Stromal cell of bone marrow (primary cell): ENCODE measurements at regions not wholly inside any gene's neighbourhood (a gene's known extent, or its start where the extent isn't known, plus 50 kb on each side); places are given as distances from the start of the nearest gene placed in this dataset.

Source experiments
- DNase-seq: peaks from one replicate; pipeline ENCODE4 v3.0.0-alpha.2; 2012; ENCODE audit warnings: low read depth

DNA sequence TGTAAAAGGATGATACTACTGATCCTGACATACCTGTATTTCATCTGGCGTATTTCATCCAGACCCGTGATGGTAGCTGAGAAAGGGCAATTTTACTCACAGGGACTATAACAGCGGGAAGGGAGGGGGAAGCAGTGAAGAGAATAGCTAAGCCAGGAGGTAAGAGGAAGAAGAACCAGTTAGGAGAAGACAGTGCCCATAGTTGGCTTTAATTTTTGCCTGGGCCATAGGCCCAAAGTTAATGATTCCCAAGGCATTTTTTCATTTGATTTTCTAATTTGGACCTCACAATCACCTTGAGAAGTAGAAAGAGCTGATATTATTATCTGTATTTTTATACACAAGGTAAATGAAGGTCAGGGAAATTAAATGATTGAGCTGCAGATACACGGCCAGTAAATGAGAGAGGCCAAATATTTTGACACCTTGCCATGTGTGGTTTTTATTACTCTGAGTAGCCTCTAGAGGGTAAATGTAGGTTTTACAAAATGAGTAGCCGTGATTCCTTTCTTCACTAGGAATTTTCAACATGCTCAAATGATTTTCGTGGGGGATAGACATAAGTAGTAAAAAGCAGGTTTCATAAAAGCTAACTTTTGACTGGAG lies 382.2 kb downstream of the FUT8 start:
- no peak for DNase-seq

DNA sequence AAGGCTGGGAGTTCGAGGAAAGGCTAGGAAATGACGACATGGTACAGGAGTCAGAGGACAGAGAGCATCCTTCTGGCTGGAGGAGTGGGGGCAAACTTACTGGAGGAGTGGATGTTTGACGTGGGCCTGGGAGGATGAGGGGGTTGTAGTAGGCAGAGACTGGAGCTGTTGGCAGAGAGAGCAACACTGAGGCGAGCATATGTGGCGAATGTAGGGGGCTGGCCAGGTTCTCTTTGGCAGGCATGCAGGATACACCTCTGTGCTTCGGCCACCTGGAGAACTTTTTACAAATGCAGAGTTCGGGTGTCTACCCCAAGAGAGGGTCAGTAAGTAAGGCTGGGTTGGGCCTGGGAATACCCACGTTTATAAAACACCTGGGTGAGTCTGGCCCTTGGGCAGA lies 385.7 kb downstream of the FUT8 start:
- no peak for DNase-seq

DNA sequence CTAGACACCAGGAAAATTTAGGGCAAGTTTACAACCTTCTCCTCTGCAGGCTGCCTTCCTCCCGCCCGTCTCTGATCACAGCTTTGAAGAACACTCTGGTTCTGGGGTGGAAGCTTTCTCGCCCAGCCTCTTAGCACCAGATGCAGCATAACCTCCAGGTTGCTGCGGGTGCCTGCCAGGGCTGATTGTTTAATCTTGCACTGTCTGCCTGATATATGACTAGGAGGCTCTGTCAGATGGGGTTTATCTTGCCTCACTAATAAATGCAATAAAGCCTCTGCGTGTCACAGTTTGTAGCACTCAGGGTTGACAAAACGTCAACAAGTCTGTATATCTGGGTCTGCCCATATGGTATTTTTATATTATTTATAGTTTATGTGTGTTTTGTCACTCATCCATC lies 388.2 kb downstream of the FUT8 start:
- DNase-seq = no peak

DNA sequence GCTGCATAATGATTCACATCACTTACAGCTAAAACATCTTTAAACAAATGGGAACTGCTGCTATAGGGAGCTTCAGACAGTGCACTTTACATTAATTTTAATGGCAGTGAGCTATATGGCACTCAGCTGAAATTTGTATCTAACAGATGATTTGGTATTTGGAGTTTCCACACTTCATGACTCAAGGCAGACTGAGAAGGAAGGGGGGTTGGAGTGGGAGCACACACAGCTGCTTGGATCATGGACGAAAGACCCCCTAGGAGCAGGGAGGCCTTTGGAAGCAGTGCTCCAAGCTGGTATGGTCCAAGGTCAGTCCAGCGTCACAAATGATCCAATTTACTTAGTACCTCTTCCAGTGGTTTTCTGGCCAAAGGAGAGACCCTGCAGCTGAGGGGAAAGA lies 389.7 kb downstream of the FUT8 start:
- DNase-seq = no peak

DNA sequence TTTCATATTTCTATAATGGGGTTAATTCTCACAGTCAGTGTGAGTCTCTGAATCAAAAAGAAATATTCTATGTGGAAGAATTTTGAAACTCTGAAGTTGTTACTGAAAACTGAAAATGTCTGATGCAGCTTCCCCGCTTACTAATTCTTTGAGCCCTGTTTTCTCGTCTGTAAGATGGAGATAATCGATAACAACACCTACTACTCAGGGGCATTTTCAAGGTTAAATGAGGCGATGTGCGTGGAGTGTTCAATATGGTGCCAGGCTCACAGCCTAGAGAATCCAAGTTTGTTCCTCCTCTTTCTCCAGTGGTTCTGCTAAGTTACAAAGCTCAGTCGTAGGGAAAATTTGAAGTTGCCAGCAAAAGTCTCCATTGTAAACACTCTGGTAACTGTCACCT lies 391.4 kb downstream of the FUT8 start:
- no peak for DNase-seq

DNA sequence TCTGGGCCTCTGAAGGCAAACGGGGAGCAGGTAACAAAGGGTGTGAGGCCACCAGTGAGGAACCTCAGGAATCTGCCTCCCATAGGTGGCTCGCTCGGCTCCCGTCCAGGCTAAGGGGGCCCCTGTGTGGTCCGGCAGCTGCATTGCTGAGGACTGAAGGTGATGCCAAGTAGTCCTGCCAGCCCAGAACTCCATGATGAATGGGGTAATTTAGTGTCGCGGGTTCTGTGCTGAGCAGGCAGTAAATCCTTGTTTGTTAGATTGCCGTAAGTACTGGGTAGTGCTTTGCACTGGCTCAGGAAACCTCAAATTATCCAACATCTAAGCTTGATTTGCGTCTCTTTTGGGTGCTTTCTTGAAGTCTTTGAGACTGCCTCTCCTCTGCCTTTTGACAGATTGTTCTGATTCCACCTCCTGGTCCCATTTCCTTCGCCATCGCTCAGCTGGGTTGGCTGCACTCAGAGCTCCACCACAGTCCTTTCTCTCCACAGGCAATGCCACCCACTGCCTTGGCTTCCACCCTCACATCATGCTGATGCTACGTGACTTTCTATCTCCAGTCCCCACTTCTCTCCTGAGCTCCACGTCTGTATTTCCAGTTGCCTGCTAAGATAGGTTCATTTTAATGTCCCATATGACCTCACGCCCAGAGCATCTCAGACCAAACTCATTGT lies 392.0 kb downstream of the FUT8 start:
- no peak for DNase-seq

DNA sequence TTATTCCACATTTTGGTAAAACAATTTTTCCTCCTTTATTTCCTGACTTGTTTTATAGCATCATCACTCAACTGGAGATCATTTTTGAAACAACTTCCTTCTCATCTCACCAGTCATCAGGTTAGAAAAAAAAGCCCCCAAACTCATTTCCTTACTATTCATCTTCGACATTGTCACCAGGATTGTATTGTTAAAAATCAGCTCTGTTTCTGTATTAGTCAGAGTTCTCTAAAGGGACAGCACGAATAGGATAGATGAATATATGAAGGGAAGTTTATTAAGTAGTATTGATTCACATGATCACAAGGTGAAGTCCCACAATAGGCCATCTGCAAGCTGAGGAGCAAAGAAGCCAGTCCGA lies 392.6 kb downstream of the FUT8 start:
- DNase-seq = no peak

DNA sequence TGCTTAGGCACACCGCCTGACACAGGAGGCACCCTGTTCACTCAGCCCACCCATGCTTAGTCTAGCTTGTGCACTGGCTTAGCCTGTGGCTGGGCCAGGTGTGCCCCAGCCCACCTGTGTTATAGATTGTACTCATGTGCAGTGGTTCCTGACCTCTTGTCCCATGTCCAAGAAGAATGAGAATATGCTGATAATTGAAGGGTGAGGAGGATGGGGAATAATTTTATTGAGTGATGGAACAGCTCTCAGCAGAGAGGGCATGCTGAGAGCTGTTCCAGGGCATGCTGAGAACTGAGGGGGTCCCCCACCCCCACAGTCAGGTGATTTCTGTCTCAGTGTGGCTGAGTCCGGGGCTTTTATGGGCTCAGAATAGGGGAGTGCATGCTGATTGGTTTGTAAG lies 395.9 kb downstream of the FUT8 start:
- no peak for DNase-seq

DNA sequence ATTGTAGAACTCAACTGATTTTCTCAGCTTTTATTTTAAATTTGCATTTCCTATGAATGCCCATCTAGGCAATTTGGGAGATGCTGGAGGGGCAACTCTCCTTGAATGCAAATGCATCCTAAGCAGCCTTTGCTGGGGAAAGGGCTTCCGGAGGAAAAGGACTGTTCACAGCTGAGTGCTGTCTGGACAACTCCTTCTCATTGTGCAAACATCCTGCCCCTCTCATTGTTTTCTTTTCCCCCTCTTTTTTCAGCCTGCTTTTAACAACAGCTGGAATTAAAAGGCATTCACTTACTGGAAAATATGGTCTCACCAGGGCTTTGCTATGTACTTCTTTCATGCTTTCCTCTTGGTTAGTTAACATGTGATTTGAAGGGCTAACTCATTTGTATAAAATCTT lies 397.8 kb downstream of the FUT8 start:
- DNase-seq = no peak

DNA sequence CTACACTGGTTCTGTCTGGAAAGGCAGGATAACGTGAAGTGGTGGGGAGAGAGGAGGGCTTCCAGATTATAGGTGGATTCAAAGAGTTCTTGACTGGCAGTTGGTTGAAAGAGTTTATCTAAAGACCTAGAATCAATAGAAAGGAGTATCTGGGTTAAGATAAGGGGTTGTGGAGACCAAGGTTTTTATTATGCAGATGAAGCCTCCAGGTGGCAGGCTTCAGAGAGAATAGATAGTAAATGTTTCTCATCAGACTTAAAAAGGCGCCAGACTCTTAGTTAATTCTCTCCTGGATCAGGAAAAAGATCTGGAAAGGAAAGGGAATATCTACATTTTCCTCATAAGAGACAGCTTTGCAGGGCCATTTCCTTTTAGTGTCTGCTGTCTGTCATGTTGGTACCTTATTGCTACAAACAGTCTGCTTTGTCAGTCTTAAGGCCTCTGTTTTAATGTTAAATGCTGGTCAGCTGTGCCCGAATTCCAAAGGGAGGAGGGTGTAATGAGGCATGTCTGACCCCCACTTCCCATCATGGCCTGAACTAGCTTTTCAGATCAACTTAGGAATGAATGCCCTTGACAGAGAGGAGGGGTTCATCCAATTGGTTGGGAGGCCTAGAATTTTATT lies 401.3 kb downstream of the FUT8 start:
- DNase-seq = no peak

DNA sequence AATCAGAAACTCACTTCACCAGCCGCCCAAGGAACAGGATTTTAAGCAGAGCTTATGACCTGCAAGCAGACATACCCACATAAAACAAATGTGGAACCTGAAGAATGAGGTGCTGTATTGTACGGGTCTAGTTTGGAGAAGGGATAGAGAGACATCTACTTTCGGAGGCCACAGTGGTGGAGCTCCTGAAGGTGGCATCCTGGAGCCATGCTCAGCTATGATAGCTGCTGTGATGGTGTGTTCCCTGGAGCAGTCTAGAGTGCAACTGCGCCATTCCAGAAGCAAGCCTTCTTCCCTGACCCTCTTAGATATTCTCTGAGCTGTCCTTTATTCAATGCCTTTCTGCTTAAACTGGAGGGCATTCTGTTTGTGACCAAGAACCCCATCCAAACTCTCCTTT lies 402.6 kb downstream of the FUT8 start:
- no peak for DNase-seq

DNA sequence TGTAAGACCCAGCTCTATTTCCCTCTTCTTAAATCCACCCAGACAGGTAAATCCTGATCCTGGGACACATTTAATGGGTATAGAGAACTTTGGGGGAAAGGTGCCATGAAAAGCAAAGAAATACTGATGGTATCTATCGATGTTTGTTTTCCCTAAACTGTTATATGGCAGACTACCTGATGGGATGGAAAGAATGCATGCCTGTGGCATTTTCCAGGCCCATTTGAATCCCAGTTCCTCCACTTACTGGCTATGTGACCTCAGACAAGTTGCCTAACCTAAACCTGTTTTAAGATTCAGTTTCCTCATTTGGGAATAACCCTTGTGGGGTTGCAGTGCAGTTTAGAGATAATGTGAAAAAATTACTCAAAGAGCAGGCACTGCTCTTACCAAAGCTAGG lies 404.5 kb downstream of the FUT8 start:
- DNase-seq = no peak

DNA sequence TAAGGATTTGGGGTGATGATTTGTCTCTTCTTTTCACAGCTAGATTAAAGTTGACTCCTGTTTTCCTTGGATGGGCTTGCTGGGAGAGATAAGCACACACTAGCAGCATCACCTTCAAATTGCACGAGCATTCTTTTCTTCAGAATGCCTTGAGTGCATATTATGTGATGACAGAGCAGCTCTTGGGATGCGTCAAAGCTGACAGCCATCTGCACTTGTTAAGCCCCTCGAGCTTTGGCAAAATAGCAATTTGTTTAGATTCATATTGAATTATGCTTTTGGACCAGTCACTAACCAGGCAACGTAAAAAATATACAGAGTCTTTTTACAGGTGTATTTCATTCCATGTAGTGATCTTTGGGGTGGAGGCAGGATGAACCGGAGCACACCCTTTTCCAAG lies 407.0 kb downstream of the FUT8 start:
- no peak for DNase-seq

DNA sequence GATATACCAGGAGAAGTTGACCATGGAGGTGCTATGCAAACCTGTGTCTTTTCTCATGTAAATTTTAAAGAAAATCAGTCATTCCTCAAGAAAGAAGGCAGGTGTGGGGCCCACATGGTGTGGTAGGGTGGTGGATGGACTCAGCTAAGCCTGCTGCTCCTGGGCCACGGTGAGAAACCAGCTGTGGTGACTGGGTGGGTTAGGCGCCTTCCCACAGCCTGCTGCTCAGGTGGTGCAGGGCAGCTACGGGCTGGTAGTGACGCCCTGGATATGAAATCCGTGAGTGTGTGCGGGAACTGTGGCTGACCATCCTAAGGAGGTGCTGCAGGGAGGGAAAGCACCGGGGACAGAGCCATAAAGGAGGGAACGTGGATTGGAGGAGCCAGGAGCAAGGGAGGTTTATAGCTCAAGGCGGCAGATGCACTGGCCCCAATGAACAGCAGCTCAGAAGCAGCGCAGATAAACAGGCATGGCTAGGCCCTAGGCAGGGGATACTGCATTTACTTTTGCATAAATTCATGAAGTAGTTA lies 408.8 kb downstream of the FUT8 start:
- DNase-seq = no peak

DNA sequence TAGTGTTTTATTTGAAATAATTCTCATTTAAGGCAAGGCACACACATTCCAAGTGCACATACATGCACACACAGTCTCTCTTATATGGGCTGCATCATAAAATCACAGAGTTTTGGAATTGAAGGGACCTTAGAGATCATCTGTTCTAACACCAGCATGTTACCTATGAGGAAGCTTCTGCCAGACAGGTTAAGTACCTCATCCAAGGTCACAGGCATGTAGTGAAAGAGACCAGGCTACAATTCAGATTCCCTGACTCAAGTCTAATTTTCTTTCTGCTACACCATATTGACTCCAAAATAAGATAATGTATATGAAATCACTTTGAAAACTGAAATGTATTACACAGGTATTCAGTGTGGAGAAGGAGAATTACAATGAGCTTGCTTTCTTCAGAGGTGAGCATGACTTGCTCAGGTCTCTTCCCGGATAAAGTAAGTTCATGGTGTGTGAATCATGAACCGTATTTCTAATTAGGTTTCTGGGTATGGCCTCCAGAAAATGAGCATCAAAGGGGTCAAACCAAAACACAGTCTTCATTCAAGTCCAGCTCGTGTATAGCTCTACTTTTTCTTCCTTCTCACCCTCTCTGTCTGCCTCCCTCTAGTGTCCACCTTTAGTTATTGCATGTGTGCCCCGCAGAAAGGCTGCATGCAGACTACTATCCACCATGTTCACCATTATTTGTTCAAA lies 411.9 kb downstream of the FUT8 start:
- DNase-seq = peak; percentile 43

DNA sequence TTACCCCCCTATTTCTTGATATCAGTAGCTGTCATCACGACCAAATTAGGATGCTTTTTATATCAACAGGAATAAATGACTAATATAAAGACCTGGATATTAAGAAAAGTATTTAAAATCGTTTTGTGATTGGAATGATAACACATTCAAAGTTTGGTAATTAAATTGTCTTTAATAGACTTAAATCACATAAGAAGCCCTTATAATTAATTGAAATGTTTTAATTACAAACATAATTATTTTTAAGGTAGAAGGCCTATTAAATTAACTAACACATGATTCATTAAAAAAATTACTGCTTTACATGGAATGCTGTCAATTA lies 412.4 kb downstream of the FUT8 start:
- no peak for DNase-seq

DNA sequence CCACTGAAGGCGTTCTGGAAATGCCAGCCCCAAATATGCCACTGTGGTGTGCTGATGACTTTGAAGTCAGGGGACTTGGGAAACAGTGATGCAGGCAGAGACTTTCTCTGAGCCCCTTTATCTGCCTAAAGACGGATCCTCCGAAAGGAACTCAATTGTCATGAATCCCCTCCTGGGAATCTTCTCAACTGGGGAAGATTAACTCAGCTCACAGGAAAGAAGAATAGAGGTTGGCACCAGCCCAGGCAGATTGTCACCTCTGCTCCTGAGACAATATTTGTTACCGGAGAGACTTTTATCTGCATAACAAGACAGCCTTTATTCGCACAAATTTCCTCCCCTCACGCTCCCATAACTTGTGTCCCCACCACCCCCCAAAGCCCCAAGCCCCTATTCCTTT lies 414.4 kb downstream of the FUT8 start:
- DNase-seq = no peak

DNA sequence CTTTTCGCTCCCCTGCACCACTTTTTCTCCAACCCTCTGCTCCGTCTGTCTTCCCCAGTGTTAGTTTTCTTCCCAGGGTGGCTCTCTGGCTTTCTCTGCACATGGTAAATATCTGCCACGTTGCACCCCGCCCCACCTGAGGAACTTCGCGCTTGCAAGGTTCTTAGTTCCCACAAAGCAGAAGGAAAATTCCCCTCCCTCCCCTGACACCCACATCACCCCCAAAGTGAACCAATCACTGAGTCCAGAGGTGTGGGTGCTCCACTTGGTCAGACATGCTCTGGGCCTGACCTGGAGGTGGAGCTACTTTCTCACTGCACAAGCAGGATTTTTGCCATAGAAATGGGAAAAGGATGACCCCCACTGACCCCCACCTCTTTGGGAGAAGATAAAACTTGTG lies 415.0 kb downstream of the FUT8 start:
- no peak for DNase-seq

DNA sequence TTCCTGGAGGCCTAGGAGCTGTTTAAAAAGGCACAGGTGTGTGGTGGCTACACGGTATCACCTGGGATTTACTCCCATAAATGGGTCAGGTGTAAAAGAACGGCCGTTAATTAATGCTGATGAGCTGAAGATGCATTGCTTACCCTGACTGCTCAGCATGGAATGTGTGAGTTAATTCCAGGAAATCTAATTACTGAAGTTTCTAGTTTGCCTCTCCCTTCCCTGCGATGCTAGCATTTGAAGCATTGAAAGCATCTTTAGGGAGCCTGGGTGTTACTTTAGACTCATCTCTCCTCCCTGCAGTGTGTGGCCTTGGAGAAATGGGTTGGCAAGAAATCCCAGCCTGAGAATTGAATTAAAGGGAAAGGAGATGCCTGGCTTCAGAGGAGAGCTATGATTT lies 415.9 kb downstream of the FUT8 start:
- DNase-seq = no peak

DNA sequence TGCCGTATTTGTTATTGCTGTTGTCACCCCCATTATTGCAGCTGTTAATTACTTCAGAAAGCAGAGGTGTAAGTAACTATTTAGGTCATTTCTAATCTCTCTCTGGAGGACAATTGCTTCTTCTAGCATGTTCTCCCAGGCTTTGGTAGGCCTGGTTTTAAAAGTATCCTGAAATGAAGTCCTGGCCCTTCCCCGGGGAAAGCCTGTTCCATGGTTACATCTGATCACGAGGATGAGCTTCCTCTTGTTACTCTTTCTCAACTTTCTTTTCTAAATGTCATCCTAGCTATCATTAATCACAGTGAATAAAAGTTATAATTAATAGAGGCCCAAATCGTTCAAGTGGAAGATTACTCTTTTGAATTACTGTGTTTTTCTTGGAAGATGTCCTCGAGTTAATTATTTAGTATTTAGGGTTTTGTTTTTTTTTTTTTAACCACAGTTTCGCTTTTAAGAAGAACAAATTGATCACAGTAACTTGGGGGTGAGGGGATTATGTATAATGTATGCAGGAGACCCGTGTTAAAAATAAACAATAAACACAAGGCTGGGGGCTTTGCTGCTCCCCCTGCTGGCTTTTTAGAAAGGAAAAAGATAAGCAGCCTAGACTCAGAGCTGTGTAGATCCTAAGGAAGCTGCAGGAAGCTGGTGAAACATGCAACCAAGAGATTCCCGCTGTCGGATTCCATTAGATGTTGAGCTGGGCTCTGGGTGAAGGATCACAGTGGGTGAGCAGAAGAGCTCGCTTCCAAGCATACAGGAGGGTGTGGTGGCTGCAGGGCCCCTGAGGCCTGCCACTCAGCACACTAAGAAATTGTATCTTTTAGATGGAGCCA lies 420.1 kb downstream of the FUT8 start:
- no peak for DNase-seq

DNA sequence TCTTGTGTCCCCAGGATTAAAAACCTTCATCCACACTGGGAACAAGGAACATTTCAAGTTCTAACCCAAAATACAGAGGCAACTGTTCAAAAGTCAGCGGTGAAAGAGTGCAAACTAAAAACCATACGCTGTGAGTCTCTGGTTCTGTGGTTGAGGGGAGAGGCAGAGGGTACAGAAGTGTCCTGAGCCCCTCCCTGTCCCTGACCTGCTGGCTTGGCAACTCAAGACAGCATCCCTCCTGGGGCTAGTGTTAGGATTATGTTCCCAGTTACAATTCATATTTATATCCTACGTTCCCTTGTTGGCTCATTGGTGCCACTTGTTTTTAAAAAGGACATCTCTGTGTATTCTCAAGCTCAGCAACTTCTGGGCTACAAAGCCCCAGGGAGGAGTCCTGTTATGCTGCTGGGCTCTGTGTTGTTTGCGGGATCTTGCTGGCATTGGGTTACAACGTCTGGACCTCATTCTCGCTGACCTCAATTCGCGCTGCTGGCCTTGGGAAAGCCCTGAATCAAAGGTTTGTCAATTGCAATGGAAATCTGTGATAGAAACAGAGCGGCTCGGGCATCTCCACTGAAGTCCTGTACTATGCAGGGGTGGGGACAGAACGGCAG lies 420.8 kb downstream of the FUT8 start:
- DNase-seq = peak; percentile 18

DNA sequence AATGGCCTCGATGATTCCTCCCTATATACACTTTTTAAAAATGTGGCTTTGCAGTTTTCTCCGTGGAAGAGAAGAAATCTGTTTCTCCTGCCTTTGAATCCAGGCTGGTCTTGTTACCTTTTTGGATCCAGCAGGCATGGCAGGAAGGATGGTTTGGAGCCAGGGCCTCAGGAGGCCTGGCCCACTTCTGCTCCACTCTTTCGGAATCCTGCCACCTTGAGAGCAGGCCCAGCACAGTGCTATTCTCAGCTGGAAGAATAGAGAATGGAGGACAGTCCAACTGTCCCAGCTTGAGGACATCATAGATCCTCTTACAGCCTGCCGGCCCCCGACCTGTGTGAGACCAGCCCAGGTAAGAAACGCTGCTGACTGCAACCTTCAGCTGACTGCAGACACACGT lies 421.5 kb downstream of the FUT8 start:
- no peak for DNase-seq
